ENCODE measurements at regions not wholly inside any gene's neighbourhood (a gene's known extent, or its start where the extent isn't known, plus 50 kb on each side); places are given as distances from the start of the nearest gene placed in this dataset.
"Not testable (repeated sequence)": the region's sequence is repeated elsewhere in the genome, so short reads cannot be mapped to it uniquely, and the experiment has no call there.

DNA sequence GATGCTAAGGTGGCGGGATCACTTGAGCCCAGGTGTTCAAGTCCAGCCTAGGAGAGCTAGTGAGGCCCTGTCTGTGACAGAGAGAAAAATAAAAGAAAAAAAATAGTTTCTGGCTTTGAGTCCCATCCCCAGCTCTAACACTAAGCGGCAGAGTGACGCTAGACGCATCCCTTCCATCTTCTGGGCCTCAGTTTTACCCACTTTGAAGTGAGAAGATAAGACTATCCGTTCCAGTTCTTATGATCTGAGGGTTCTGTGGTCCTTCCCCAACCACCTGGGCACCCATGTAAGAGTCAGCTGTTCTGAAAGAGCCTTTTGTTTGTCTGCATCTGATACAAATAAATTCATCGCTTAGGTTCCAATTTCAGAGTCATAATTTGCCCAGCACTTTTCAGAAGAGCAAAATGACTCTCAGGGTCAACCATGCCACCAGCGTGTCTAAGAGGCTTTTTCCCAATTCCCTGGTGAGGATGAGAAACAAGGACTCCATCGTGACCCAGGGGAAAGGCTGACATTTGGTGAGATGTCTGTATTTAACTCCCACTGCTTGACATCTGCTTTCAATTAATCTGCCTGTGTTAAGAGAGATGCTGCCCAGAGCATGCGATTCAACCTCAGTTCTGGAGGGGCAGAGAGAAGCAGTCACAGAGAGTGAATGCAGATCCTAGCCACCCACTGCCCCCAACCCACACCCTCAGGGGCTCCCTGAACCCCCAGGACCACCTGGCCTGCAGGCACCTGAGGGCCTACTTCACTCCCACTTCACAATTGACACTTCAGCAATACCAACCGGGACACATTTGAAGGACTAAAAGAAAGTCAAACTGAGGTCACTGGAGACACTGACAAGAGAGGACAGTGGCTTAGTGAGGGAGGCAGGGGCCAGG lies 131.6 kb upstream of the TOP1 start:
- DNase-seq = no peak

- DNase-seq = no peak
These were observed 129.3 kb upstream of the TOP1 start for GRCh38 chr20:40899344-40899743.

DNA sequence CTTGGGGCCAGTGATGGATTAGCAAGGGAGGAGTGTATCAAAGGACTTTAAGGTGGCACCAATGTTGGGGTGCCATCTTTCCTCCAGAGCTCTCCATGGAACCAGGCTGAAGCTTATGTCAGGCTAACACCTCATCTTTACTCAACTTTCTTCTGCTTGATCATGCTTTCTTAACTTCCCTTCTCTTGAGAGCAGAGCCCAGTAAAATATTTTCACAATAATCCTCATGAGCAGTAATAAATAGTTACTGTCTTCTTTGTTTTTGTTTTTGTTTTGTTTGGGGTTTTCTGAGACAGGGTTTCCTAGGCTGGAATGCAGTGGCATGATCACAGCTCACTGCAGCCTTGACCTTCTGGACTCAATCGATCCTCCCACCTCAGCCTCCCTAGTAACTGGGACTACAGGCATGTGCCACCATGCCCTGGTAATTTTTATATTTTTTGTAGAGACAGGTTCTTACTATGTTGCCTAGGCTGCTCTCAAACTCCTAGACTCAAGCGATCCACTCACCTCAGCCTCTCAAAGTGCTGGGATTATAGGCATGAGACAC lies 127.9 kb upstream of the TOP1 start:
- DNase-seq = no peak

DNA sequence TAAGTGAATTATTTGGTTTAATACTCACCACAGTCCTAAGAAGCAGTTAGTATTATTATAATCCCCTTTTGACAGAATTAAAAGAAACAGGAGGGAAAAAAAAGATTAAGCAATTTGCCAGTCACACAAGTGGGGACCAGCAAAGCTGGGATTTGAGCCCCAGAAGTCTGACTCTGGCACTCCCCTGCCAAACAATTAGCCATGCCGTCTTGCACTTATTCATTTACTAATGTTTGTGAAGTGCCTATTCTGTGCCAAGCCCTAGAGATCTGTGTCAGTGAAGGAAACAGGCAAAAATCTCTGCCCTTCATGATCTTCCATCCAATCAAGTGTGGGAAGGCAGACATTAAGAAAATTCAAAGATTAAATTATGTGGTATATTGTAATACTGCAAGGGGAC lies 126.0 kb upstream of the TOP1 start:
- no peak for DNase-seq

GRCh38 chr20:40908309-40908708 lies 120.3 kb upstream of the TOP1 start:
- DNase-seq = no peak

DNA sequence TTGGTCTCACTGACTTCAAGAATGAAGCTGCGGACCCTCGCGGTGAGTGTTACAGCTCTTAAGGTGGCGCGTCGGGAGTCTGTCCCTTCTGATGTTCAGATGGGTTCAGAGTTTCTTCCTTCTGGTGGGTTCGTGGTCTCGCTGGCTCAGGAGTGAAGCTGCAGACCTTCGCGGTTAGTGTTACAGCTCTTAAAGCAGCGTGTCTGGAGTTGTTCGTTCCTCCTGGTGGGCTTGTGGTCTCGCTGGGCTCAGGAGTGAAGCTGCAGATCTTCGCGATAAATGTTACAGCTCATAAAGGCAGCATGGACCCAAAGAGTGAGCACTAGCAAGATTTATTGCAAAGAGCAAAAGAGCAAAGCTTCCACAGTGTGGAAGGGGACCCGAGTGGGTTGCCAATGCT lies 119.1 kb upstream of the TOP1 start:
- not testable (repeated sequence) for DNase-seq

DNA sequence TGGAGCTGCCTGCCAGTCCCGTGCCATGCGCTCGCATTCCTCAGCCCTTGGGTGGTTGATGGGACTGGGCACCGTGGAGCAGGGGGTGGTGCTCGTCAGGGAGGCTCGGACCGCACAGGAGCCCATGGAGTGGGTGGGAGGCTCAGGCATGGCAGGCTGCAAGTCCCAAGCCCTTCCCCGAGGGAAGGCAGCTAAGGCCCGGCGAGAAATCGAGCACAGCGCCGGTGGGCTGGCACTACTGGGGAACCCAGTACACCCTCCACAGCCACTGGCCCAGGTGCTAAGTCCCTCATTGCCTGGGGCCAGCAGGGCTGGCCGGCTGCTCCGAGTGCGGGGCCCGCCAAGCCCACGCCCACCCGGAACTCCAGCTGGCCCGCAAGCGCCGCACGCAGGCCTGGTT lies 118.2 kb upstream of the TOP1 start:
- DNase-seq = not testable (repeated sequence)

GRCh38 chr20:40911152-40911551 lies 117.5 kb upstream of the TOP1 start:
- DNase-seq = not testable (repeated sequence)

- DNase-seq = no peak
These were observed 115.1 kb upstream of the TOP1 start for GRCh38 chr20:40913224-40914185.

DNA sequence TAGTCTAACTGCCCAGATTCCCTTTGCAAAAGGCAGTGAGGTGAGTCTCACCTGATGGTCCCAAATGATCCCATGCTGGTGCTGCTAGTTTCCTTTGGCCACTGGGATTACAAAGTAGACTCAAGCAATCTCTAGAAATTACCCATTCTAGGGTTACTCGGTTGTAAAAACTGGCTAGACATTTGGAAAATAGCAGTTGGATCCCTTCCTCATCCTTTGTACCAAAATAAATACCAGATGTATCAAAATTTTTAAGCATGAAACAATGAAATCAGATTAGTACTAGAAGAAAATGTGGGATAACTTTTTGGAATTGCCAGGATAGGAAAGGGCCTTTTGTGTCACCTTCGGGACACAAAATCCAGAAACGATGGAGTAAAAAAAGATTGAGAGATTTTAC lies 112.9 kb upstream of the TOP1 start:
- no peak for DNase-seq

DNA sequence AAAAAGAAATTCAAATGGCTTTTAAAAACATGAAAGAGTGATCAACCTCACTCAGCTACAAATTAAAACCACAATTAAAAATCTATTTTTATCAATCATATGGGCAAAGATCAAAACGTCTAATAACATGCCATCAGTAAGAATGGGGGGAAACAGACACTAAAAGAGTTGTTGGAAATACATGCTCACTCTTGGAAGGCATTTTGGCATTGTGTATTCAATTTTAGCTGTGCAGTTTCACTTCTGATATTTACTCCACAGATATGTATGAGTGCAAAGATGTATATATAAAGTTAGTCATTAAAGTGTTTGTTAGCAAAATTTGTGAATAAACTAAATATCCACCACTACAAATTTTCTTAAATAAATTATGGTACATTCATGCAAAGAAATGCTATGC lies 112.3 kb upstream of the TOP1 start:
- DNase-seq = no peak

- DNase-seq = no peak
These were observed 108.3 kb upstream of the TOP1 start for GRCh38 chr20:40920291-40920690.

- no peak for DNase-seq
These were observed 105.8 kb upstream of the TOP1 start for GRCh38 chr20:40922865-40923264.

DNA sequence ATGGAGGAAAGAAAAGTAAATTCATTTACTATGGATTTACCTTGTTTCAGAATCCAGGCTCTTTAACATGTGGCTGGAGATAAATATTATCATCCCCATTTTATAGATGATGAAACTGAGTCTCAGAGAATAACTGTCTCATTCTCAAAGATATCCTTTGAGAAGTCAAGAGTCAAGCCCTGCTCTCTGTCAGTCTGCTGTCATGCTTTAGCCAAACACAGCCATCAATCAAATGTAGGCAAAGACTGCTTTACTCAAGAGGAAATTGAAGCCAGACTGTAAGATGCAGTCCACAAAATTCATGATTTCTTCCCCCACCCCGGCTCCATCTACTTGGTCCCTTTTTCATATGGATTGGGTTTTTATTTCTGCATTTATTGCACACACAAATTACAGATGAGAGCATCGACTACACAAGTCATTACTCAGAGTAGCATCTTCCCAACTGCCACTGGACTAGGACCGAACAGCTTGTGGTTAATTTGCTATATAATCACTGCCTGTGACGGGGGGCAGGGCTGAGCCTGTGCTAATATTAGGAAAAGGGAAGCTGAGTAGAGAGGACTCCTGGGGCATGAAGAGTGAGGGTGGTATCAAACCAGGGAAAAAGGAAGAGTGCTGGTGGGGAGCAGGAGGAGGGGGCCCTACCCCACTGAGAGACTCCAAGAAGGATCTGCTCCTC lies 102.7 kb upstream of the TOP1 start:
- no peak for DNase-seq

GRCh38 chr20:40926928-40927327 lies 101.7 kb upstream of the TOP1 start:
- no peak for DNase-seq

DNA sequence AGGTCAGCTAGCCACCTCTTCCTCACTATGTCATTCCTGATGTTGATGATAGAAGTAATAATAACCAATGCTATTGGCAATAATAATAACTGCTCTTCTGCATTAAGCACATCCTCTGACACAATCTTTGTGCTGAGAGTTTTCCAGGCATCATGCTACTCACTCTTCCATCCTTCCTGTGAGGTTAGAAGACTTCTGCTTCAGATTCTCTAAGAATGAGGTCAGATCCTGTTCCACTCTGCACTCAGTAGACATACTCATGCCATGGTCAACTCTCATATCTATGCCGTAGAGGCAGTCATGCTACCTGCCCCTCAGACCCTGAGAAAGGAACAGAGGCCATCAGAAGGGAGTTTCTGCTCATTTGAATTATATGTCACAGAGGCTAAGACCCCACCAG lies 98.1 kb upstream of the TOP1 start:
- DNase-seq = no peak

- no peak for DNase-seq
These were observed 97.1 kb upstream of the TOP1 start for GRCh38 chr20:40931410-40932044.

DNA sequence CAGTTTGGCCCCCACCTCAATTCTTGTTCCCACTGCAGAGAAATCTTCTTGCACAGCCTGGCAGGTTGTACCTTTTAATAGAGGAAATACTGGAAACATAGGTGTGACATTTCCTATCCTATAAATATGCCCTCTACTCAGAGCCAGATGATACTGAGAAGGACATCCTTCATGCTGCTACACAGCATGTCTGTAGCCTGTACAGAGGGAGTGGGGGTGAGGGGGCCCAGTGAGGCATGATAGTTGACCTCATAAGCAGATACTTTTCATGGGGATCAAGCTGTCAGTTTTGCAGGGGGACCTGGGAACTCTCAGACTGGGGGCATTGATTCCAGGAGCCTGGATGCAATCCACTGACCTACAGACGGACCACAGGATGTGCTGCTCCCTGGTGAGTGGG lies 96.2 kb upstream of the TOP1 start:
- DNase-seq = no peak

- DNase-seq = no peak
These were observed 94.9 kb upstream of the TOP1 start for GRCh38 chr20:40933758-40934157.

- DNase-seq = no peak
These were observed 90.6 kb upstream of the TOP1 start for GRCh38 chr20:40938020-40938419.

- no peak for DNase-seq
These were observed 89.0 kb upstream of the TOP1 start for GRCh38 chr20:40939667-40940066.

DNA sequence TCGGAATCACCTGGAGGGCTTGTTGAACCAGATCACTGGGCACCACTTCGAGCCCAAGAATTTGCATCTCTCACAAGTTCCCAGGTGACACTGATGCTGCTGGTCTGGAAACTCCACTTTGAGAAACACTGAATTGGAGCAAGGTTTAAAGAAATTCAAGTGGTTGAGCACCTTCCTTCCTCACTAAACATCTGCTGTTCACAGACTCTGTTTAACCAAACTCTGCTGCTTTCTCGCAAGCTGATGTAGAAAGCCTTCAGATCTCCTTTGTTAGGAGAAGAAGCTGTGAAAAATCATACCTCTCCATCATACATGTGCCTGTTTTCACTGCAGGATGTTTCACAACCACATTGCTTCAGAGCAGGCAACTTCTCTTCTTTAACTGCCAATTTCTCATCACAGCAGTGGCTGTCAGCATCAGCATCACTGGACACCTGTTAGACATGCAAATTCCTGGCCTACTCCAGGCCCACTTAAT lies 87.5 kb upstream of the TOP1 start:
- no peak for DNase-seq

Data from NCI-H1092 (cell line).